IMR-90 (cell line): ENCODE measurements at regions not wholly inside any gene's neighbourhood (a gene's known extent, or its start where the extent isn't known, plus 50 kb on each side); places are given as distances from the start of the nearest gene placed in this dataset.

Experiments
- ATAC-seq: fragments of 200-7000 bp; cut with Tn5 transposase; 2 replicates; pipeline ENCODE4 v1.9.1; 2020; ENCODE audit warnings: low read depth, mild to moderate bottlenecking, moderate library complexity
- BruUV-seq: library from RNA; stranded (reverse); fragments of 400-500 nt; replicated peaks from 2 replicates; lab custom pipeline; 2021; lab: Mats Ljungman, UMichigan
- CTCF ChIA-PET: fragments of 300-600 bp; formaldehyde crosslinking; extraction: SDS; loops from one replicate; lab custom pipeline; 2021; ENCODE audit warnings: antibody characterized with exemption; lab: Yijun Ruan, JAX
- POLR2A ChIA-PET: fragments of 300-600 bp; sonication (Branson Sonifier 250); formaldehyde crosslinking; loops from one replicate; lab custom pipeline; 2022; ENCODE audit warnings: antibody characterized with exemption; ENCODE audit not compliant: unreplicated experiment; lab: Charles Lee
- DNase-seq: peaks from one replicate; pipeline ENCODE4 v3.0.0; 2013
- H2AFZ ChIP-seq: replicated peaks from 2 replicates; pipeline ENCODE3; 2013; ENCODE audit warnings: low read length, mild to moderate bottlenecking; ENCODE audit not compliant: poor library complexity
- H2AK5ac ChIP-seq: 2 replicates; pipeline ENCODE4 v1.6.1; 2013; ENCODE audit warnings: low read depth, low read length, inconsistent platforms
- H2AK9ac ChIP-seq: replicated peaks from 2 replicates; pipeline ENCODE3; 2013; ENCODE audit warnings: mild to moderate bottlenecking, low read depth, low read length, moderate library complexity; ENCODE audit not compliant: poor library complexity
- H2BK120ac ChIP-seq: 2 replicates; pipeline ENCODE4 v1.6.1; 2013; ENCODE audit warnings: low read depth, low read length, inconsistent platforms
- H2BK15ac ChIP-seq: 3 replicates; pipeline ENCODE4 v1.6.1; 2013; ENCODE audit warnings: low read depth, low read length, inconsistent platforms
- H2BK20ac ChIP-seq: 2 replicates; pipeline ENCODE4 v1.6.1; 2013; ENCODE audit warnings: low read depth, mild to moderate bottlenecking, inconsistent platforms, low read length, moderate library complexity
- H2BK5ac ChIP-seq: 2 replicates; pipeline ENCODE4 v1.6.1; 2013; ENCODE audit warnings: mild to moderate bottlenecking, low read depth, low read length, inconsistent platforms; ENCODE audit not compliant: poor library complexity, severe bottlenecking
- H3K14ac ChIP-seq: replicated peaks from 2 replicates; pipeline ENCODE4 v1.6.1; 2013; ENCODE audit warnings: low read depth, low read length, inconsistent platforms
- H3K18ac ChIP-seq: 2 replicates; pipeline ENCODE4 v1.6.1; 2013; ENCODE audit warnings: low read depth, low read length, control low read depth
- H3K23ac ChIP-seq: 2 replicates; pipeline ENCODE4 v1.6.1; 2013; ENCODE audit warnings: low read depth, low read length, inconsistent platforms
- H3K27ac ChIP-seq: 2 replicates; pipeline ENCODE4 v1.5.1; 2013; ENCODE audit warnings: mild to moderate bottlenecking, control low read depth, low read length; ENCODE audit not compliant: insufficient read depth
- H3K27me3 ChIP-seq: 2 replicates; pipeline ENCODE4 v1.6.1; 2013; ENCODE audit warnings: low read length; ENCODE audit not compliant: control insufficient read depth, insufficient read depth
- H3K36me3 ChIP-seq: 2 replicates; pipeline ENCODE4 v1.6.1; 2013; ENCODE audit warnings: low read length, mixed read lengths; ENCODE audit not compliant: control insufficient read depth, insufficient read depth
- H3K4ac ChIP-seq: 2 replicates; pipeline ENCODE4 v1.6.1; 2013; ENCODE audit warnings: low read depth, low read length, inconsistent platforms
- H3K4me1 ChIP-seq: 2 replicates; pipeline ENCODE4 v1.6.1; 2013; ENCODE audit warnings: low read length, mixed read lengths; ENCODE audit not compliant: control insufficient read depth, insufficient read depth
- H3K4me2 ChIP-seq: 2 replicates; pipeline ENCODE4 v1.6.1; 2013; ENCODE audit warnings: low read depth, mild to moderate bottlenecking, control low read depth, low read length, moderate library complexity
- H3K4me3 ChIP-seq: 2 replicates; pipeline ENCODE4 v1.5.1; 2013; ENCODE audit warnings: low read depth, mild to moderate bottlenecking, control low read depth, low read length, moderate library complexity; ENCODE audit not compliant: insufficient read depth
- H3K56ac ChIP-seq: 2 replicates; pipeline ENCODE4 v1.6.1; 2013; ENCODE audit warnings: low read length, inconsistent platforms; ENCODE audit not compliant: insufficient read depth; ENCODE audit errors: extremely low read depth
- H3K79me1 ChIP-seq, 2 experiments: 2 replicates each; pipeline ENCODE4 v1.6.1; 2013; ENCODE audit warnings: low read length in 2 of 2, inconsistent platforms in 1 of 2, low read depth in 1 of 2
- H3K9ac ChIP-seq: 2 replicates; pipeline ENCODE4 v1.6.1; 2013; ENCODE audit warnings: low read depth, low read length, control low read depth
- H3K9me1 ChIP-seq: 2 replicates; pipeline ENCODE4 v1.6.1; 2013; ENCODE audit warnings: low read length, inconsistent platforms; ENCODE audit not compliant: insufficient read depth
- H3K9me3 ChIP-seq: 2 replicates; pipeline ENCODE4 v1.6.1; 2013; ENCODE audit warnings: low read length; ENCODE audit not compliant: control insufficient read depth, insufficient read depth
- H4K20me1 ChIP-seq: 2 replicates; pipeline ENCODE4 v1.6.1; 2013; ENCODE audit warnings: low read length, inconsistent platforms; ENCODE audit not compliant: insufficient read depth
- H4K5ac ChIP-seq: 2 replicates; pipeline ENCODE4 v1.6.1; 2013; ENCODE audit warnings: mild to moderate bottlenecking, low read depth, low read length, control low read depth
- H4K8ac ChIP-seq, 2 experiments: 2 replicates each; pipeline ENCODE4 v1.6.1; 2013; ENCODE audit warnings: low read depth in 2 of 2, low read length in 2 of 2, control low read depth in 1 of 2, inconsistent platforms in 1 of 2
- H4K91ac ChIP-seq: 2 replicates; pipeline ENCODE4 v1.6.1; 2013; ENCODE audit warnings: low read depth, low read length, inconsistent platforms; ENCODE audit not compliant: insufficient read depth
- BHLHE40 ChIP-seq: fragments of 150-350 bp; IDR thresholded peaks from 2 replicates; pipeline ENCODE4 v1.6.1; 2016; ENCODE audit warnings: mild to moderate bottlenecking, low read depth, low read length
- CEBPB ChIP-seq: IDR thresholded peaks from 2 replicates; pipeline ENCODE4 v1.6.1; 2012; ENCODE audit warnings: low read depth, low read length, improper control_type of control experiment
- CHD1 ChIP-seq: IDR thresholded peaks from 2 replicates; pipeline ENCODE4 v1.6.1; 2012; ENCODE audit warnings: low read depth, low read length, improper control_type of control experiment
- FOS ChIP-seq: fragments of 150-350 bp; IDR thresholded peaks from 2 replicates; pipeline ENCODE4 v1.6.1; 2016; ENCODE audit warnings: low read depth, low read length
- MAZ ChIP-seq: IDR thresholded peaks from 2 replicates; pipeline ENCODE4 v1.6.1; 2012; ENCODE audit warnings: low read depth, mild to moderate bottlenecking, low read length, improper control_type of control experiment, moderate library complexity, borderline replicate concordance
- NFE2L2 ChIP-seq: fragments of 150-350 bp; IDR thresholded peaks from 2 replicates; pipeline ENCODE4 v1.6.1; 2016; ENCODE audit warnings: low read depth, mild to moderate bottlenecking, low read length
- POLR2A ChIP-seq: IDR thresholded peaks from 2 replicates; pipeline ENCODE4 v1.6.1; 2012; ENCODE audit warnings: mild to moderate bottlenecking, low read depth, low read length
- RCOR1 ChIP-seq: IDR thresholded peaks from 2 replicates; pipeline ENCODE4 v1.6.1; 2012; ENCODE audit warnings: mild to moderate bottlenecking, low read length, improper control_type of control experiment; ENCODE audit not compliant: insufficient replicate concordance
- RFX5 ChIP-seq: IDR thresholded peaks from 2 replicates; pipeline ENCODE4 v1.8.0; 2012; ENCODE audit warnings: low read depth, mild to moderate bottlenecking, low read length, moderate library complexity
- SMC3 ChIP-seq: fragments of 150-350 bp; IDR thresholded peaks from 2 replicates; pipeline ENCODE4 v1.6.1; 2016; ENCODE audit warnings: low read depth, mild to moderate bottlenecking, antibody characterized with exemption, low read length, moderate library complexity
- WGBS, 2 experiments: methylation state at CpG; one replicate each; pipeline versions ENCODE4 v1.1.5 to v1.1.7; 2013; ENCODE audit warnings: missing lambda C conversion rate in 2 of 2; ENCODE audit not compliant: insufficient read length in 1 of 2; ENCODE audit errors: extremely low coverage in 2 of 2; 5-methylcytosine and 5-hydroxymethylcytosine counted together
- dilution Hi-C: fragments of 300-500 bp; cut with HindIII; formaldehyde crosslinking; loops from one replicate; pipeline ENCODE4 v1.14.3; 2018; ENCODE audit warnings: low sequenced_read_pairs; ENCODE audit not compliant: unreplicated experiment
- in situ Hi-C: fragments of 300-500 bp; cut with MboI; formaldehyde crosslinking; loops from 3 replicates; pipeline ENCODE4 v1.14.3; 2019; ENCODE audit warnings: low sequenced_read_pairs, inconsistent platforms, mixed read lengths
- intact Hi-C: fragments of 100-400 bp; cut with micrococcal nuclease; formaldehyde crosslinking; loops from 2 replicates; pipeline ENCODE4 v1.10.0; 2022
- TF ChIP-seq, protein P1 (sequence below): fragments of 150-350 bp; IDR thresholded peaks from 2 replicates; pipeline ENCODE4 v1.6.1; 2016; ENCODE audit warnings: low read depth, mild to moderate bottlenecking, low read length, moderate library complexity, borderline replicate concordance
- TF ChIP-seq, protein P2 (sequence below): conservative IDR thresholded peaks from 2 replicates; pipeline ENCODE4 v1.5.1; 2012; ENCODE audit warnings: mild to moderate bottlenecking, low read depth, low read length, improper control_type of control experiment

DNA sequence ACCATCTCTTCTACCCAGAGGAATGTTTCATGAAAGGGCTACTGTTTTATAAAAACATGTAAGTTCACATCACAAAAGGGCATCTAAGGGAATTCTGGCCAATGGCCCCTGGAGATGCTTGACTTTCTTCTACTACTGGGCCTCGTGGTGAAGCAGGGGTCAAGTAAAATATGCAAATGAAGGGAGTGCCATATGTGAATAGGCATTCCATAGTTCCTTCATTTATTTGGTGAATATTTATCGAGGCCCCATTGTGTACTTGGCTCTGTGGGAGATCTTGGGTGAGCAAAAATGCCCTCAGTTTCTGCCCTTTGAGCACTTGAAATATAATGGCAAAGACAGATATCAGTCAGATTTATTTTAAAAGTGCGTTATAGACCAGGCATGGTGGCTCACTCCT is 101.3 kb upstream of the CACNA2D3 start:
- Histone ChIP-seq H2AK9ac (no peak overlapping the region), H4K20me1 (no peaks in the 10 kb centered on the region), H3K56ac (no peak overlapping the region), H4K91ac (no peak overlapping the region), H3K79me1 (no peaks in the 10 kb centered on the region), H3K27ac (no peak overlapping the region), H2AK5ac (no peak overlapping the region), H2AFZ (no peak overlapping the region), H3K4me2 (no peak overlapping the region), H2BK15ac (no peak overlapping the region), H3K18ac (no peak overlapping the region), H4K5ac (no peak overlapping the region), H3K9ac (no peak overlapping the region), H2BK120ac (no peak overlapping the region), H3K4me1 (no peaks in the 10 kb centered on the region), H3K9me3 (peaks cover 15% of the 10 kb centered on the region; the same call in 1 of the 2 replicates), H3K4ac (no peak overlapping the region), H3K14ac (no peak overlapping the region), H3K9me1 (no peaks in the 10 kb centered on the region), H3K23ac (no peak overlapping the region), H4K8ac (no peak overlapping the region), H3K27me3 (no peaks in the 10 kb centered on the region), H3K36me3 (no peaks in the 10 kb centered on the region), H2BK5ac (no peak overlapping the region), H2BK20ac (no peak overlapping the region), H3K4me3 (no peak overlapping the region)
- ChIA-PET POLR2A (no interaction called here), CTCF (no interaction called here)
- TF ChIP-seq CEBPB (no peak), RFX5 (no peak), FOS (no peak), BHLHE40 (no peak), CHD1 (no peak), NFE2L2 (no peak), SMC3 (no peak), RCOR1 (no peak), POLR2A (no peak), MAZ (no peak)
- TF ChIP-seq, protein P1, sequence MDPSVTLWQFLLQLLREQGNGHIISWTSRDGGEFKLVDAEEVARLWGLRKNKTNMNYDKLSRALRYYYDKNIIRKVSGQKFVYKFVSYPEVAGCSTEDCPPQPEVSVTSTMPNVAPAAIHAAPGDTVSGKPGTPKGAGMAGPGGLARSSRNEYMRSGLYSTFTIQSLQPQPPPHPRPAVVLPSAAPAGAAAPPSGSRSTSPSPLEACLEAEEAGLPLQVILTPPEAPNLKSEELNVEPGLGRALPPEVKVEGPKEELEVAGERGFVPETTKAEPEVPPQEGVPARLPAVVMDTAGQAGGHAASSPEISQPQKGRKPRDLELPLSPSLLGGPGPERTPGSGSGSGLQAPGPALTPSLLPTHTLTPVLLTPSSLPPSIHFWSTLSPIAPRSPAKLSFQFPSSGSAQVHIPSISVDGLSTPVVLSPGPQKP, result no peak
- TF ChIP-seq, protein P2, sequence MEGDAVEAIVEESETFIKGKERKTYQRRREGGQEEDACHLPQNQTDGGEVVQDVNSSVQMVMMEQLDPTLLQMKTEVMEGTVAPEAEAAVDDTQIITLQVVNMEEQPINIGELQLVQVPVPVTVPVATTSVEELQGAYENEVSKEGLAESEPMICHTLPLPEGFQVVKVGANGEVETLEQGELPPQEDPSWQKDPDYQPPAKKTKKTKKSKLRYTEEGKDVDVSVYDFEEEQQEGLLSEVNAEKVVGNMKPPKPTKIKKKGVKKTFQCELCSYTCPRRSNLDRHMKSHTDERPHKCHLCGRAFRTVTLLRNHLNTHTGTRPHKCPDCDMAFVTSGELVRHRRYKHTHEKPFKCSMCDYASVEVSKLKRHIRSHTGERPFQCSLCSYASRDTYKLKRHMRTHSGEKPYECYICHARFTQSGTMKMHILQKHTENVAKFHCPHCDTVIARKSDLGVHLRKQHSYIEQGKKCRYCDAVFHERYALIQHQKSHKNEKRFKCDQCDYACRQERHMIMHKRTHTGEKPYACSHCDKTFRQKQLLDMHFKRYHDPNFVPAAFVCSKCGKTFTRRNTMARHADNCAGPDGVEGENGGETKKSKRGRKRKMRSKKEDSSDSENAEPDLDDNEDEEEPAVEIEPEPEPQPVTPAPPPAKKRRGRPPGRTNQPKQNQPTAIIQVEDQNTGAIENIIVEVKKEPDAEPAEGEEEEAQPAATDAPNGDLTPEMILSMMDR, result no peak
- no CpG with 5 or more reads among the region's 3 CpGs for WGBS, 2 experiments
- dilution Hi-C loops (no loop called here), in situ Hi-C loops (no loop called here), intact Hi-C loops (no loop called here)
- ATAC-seq (no peak), DNase-seq (no peak)
- BruUV-seq, result no TSS peak
